Lower leg skin (tissue), 3 donors: ENCODE measurements at regions not wholly inside any gene's neighbourhood (a gene's known extent, or its start where the extent isn't known, plus 50 kb on each side); places are given as distances from the start of the nearest gene placed in this dataset.

Experiments
- POLR2A ChIP-seq, 2 donors: fragments of 450-650 bp; IDR thresholded peaks; one replicate each; pipeline ENCODE4 v1.6.1; 2016 to 2017; ENCODE audit warnings: antibody characterized with exemption in 2 of 2, mild to moderate bottlenecking in 1 of 2, moderate library complexity in 1 of 2
- TF ChIP-seq, protein P1 (sequence below), 3 donors: fragments of 450-650 bp; IDR thresholded peaks; one replicate each; pipeline ENCODE4 v1.5.1; 2016; ENCODE audit warnings: antibody characterized with exemption in 3 of 3, mild to moderate bottlenecking in 3 of 3, moderate library complexity in 2 of 3

- TF ChIP-seq, protein P1, sequence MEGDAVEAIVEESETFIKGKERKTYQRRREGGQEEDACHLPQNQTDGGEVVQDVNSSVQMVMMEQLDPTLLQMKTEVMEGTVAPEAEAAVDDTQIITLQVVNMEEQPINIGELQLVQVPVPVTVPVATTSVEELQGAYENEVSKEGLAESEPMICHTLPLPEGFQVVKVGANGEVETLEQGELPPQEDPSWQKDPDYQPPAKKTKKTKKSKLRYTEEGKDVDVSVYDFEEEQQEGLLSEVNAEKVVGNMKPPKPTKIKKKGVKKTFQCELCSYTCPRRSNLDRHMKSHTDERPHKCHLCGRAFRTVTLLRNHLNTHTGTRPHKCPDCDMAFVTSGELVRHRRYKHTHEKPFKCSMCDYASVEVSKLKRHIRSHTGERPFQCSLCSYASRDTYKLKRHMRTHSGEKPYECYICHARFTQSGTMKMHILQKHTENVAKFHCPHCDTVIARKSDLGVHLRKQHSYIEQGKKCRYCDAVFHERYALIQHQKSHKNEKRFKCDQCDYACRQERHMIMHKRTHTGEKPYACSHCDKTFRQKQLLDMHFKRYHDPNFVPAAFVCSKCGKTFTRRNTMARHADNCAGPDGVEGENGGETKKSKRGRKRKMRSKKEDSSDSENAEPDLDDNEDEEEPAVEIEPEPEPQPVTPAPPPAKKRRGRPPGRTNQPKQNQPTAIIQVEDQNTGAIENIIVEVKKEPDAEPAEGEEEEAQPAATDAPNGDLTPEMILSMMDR (IDR thresholded peaks at IDR 0.05), result no peak
- no peak for TF ChIP-seq POLR2A (IDR thresholded peaks at IDR 0.05)
Measured at GRCh38 chr4:19014594-19014993, 993.0 kb upstream of the LCORL start.
